NCI-H2029 (cell line): ENCODE measurements at regions not wholly inside any gene's neighbourhood (a gene's known extent, or its start where the extent isn't known, plus 50 kb on each side); places are given as distances from the start of the nearest gene placed in this dataset.
A peak's percentile ranks its signal among the peaks of the same experiment; 100 is the strongest.

Source experiments
- DNase-seq: peaks from one replicate; lab custom pipeline; 2025; lab: John Stamatoyannopoulos, UW

DNA sequence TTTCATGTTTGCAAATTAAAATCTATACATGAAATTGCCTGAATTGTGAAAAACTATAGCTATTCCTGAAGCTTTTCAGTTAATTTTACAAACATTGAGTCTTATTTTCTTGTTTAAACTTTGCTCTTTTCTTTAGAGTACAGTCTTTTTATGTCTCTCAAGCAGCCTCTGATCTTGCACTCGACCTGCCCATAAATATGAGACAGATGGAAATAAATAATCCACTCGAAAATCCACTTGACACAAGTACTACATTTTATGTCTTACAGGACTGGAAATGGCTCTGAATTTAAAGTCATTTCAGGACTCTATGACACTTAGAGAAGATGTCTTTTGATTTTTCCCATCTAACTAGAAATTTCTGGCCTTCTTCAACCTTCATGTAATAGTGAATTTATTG lies 283.8 kb downstream of the USP25 start:
- peak; percentile 9 for DNase-seq

DNA sequence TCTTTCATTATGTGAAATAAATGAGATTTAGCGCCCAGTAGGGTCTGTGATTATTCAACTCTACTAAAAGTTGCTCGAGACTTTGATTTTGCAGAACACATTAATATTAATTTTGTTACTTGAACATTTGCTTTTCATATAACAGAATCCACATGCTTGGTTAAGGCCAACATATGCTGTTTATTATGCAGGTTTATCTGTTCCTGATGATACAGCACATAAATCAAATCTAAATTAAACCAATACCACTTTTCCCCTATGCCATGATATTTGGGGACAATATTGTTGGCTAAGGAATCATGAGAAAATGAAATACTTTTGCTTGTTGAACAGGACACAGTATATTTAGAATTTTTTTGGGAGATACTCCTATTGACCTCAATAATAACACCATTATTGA lies 291.1 kb downstream of the USP25 start:
- no peak for DNase-seq

DNA sequence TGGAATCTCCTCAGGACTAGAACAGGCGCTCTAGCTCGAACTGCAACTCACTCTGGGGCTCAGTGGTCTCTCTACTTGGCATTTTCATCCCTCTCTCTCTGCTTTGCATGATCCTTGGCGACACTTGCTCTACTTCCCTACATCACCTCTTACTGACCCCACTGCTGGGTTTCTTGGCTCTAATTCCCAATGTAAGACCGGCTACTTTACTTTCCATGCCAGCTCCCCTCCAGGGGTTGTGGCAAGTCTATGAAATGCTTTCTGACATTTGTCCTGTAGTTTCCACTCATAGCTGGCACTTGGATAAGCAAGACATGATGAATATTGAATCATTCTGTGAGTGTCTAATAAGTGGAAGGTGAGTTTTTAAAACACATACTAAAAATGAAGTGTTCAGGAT lies 292.3 kb downstream of the USP25 start:
- no peak for DNase-seq

DNA sequence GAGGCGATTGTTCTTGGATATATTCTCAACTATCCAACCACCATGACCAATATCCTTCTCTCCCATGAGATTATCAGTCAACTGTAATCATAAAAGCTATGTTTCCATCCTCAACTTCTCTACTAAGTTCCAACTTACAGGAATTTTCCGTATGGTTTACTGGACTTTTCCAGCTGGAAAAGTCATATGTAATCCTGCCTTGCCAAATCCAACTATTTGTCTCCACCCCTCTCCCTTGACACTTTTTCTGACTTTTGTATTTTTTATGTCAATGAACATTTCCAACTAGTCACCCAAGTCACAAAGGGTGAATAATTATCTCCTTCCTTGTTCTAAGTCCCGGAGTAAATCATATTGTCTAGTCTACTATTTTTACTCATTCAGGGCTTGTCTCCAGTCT lies 293.1 kb downstream of the USP25 start:
- no peak for DNase-seq

DNA sequence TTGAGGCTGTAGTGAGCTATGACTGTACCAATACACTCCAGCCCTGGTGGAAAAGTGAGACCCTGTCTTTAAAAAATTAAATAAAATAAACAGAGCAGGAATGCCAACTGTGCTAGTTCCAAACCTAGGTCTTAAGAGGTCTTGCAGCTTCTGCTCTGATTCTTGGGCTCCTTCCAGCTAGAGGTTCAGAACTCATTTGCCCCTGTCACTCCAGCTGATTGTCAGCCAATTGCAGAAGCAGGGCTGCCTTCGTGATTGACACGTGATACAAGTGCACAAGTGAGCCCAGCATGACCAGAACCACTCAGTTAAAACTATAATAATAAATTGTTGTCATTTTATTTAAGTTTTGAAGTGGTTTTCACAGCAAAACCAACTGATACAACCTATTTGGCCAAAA lies 298.4 kb downstream of the USP25 start:
- DNase-seq, result no peak

DNA sequence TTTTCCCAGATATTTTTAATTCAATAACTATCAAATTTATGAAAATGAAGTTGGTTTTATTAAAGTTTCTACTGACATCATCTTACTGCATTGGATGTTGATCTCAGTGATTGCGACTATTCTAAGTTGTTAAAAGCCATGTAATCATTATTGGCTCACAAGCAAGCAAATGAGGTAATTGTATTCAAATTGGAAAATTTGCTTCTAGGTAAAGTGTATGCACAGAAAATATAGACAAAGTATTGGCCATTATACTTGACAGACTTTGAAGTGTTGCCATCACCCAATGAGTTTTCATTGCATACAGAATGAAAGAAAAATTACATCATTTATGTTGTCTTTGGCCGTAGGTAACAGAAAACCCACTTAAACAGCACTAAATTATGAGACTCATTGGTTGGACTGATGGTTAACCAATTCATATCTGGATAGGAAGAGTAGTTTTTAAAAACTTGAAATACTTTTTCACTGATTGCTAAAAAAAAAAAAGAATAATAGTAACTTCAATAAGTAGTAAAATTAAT lies 299.2 kb downstream of the USP25 start:
- no peak for DNase-seq

DNA sequence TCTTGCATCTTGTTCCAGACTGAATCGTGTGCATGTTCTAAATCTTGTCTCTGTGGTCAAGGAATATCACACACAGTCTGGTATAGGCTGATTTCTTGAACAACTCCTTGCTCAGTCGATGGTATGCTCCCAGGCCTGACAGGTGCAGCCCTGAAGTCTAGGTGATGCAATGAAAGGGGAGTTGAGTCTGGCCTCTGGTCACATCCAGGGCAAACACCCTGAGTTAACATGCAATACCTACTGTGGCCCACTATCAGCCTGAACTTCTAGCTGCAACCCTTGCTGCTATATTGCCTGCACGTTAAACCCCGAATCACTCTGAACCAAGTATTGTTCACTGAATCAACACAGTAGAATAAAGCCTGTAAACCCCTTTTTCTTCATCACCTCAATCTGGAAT lies 303.4 kb downstream of the USP25 start:
- no peak for DNase-seq

DNA sequence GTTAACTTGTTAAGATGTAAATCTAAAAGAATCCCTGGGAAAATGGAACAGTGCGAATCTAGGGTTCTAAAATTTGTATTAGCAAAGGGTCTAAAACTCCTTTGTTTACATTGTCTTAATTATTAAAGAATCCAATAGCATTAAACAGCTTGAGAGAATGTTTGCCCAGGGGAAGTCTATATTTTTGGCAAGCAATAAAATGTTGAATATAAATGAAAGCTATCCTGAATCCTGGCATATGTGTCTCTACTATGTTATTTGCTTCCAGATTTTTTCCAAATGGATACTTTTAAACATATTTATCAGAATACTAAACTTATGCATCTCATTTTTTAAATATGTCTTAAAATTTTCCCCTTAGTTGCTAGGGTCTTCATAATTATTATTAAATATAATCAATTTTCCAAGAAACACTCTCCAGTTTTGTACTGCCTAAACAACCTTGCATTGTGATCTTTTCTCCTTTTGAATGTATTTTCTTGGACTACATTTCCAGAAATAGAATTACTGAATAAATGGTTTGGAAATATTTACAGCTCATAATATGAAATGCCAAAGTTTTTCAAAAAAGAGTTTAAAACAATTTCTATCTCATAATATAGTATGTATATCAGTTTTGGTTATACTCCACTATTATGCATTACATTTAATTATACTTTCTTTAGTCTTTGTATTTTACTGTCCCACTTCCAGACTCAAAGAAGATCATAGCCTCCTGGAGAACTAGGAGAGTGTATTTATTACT lies 304.8 kb downstream of the USP25 start:
- no peak for DNase-seq

DNA sequence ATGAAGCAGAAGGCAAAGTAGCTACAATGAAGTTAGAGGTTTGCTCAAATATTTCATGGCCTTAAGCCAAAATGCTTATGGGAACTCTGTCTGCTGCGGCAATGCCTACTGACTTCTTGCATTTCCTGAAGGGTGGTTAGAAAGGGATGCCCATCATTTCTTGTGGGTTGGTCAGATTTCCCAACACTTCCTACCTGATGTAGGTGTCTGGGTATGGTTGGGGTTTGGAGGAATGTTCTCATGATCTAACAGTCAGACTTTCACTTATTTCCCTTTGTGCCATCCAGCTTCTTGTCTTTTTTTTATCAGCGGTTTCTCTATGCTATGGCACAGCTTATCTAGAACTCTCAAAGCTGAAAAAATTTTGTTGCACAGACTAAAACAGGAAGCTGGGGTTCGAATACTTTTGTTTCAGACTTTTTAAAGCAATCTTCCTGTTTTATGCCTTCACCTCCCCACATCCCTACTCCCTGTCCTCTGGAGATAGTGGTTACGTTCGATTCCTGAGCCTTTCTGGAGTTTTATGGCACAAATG lies 307.7 kb downstream of the USP25 start:
- DNase-seq, result no peak

DNA sequence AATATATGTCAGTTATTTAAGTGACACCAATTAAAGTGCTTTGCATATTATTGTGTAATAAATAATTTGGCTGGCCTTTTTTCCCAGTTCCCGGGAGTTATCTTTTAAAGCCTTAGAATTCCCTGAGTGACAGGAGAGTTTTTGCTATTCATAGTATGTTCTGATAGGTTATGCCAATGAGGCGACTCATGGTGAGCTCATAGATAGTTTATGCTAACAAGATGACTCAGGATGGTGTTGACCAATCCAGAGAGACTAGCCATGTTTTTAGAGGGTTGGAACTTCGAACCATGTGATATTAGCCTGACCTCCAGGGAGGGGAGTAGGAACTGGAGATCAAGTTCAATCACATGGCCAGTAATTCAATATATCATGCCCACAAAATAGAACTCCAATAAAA lies 310.8 kb downstream of the USP25 start:
- no peak for DNase-seq

DNA sequence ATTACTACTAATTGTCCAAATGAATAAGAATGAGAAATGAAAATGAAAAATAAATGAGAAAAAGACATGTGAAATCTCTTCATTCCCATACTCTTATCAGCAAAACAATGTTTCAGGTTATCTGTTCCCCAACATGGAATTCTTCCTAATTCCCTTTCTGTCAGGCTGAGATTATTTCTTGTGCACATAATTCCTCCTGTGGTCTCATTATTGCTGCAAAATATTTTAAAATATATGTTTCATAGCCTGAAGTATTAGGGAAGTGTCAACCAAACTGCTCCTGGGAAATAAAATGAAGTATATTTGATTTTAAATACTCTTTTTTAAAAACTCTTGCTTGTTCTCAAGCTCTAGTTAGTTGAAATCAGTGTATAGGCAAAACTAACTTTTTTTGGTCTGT lies 314.9 kb downstream of the USP25 start:
- DNase-seq, result no peak

DNA sequence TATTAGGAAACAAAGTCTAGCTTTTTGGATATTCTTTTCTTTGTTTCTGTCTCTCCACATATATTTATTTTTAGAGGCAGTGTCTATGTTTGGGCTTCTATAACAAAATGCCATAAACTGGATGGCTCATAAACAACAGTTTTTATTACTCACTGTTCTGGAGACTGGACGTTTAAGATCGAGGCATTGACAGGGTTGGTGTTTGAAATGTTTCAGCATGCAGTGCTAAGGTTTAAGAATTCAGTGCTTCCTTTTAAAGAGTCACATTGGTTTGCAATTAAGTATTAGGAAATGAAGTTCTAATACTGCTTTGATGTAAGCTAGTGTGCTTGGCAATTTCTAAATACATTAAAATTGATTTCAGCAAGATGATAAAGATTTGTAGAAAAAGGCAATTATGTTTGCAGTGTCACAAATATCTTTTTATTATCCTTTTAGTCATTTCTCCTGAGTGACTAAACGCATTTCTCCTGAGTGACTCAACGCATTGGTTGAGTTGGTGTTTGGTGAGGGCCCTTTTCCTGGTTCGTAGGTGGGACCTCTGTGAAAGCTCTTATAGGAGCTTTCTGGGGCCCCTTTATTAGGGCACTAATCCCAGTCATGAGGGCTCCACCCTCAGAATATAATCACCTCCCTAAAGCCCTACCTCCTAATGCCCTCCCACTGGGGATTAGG lies 317.0 kb downstream of the USP25 start:
- no peak for DNase-seq

DNA sequence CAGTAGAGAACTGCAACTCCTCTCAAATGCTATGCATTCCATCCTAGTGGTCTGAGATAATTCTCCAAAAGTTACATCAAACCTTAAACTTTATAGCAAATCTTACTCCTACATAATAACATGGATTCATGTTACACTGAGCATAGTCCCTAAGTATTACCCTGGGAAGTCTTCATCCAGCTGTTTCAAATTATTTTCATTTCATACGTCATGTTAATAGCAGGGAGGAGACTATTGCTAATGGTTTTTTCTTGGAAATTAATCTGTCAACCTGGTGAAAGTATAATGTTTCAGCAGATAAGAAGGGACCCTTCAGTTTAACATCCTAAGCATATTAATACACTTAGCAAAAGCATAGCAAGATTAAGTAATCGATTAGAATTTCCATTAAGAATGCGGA lies 318.1 kb downstream of the USP25 start:
- DNase-seq, result no peak

DNA sequence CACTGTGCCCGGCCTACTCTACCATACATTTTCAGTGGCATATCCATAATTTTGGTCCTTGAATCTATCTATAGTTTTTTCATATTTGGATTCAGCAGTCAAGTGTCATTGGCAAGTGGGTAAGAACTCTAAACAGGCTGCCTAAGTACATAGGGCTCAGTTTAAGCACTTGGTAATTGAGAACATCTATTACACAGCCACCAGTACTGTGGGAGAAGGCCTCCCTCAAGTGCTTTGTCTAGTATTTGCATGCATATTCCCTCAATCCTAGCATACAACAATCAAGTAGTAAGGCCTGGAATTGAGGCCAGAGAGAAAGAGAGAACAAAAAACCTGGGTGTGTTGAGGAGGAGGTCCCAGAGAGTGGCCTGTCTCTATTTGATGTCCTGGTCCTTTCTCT lies 325.2 kb downstream of the USP25 start:
- peak; percentile 12 for DNase-seq

DNA sequence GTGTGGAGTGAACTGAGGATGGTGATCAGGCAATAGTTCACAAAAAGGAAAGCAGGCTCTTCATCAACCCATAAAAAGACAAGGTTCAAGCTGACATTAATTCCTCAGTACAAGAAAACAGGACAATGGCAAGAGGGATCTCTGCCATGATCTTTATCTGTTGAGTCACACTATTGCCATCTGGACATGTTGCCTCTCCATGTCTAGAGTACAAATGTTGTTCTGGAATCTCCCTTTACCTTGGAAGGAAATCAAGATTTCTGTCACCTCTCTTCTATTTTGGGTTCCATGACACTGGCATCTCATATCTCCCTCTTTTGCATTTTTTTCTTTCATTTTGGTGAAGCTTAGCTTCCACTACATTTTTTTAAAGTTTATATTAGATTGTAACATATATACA lies 329.1 kb downstream of the USP25 start:
- no peak for DNase-seq

DNA sequence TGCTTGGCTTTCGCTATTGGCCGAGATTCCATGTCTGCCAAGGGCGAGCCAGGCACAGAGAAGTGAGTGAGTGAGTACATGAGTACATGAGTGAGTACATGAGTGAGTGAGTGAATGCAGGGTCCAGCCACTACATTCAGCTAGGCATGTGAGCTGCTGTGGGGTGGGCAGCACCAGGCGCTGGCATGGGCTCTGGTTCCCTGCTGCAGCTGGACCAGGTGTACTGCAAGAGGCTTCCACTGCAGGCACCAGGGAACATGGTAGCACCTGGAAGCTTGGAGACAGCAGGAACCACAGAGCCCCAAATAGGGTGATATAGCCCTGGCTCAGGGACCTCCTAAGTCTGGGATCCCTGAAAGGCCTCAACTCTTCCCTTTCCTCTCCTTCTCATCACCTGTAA lies 330.2 kb downstream of the USP25 start:
- DNase-seq, result no peak

DNA sequence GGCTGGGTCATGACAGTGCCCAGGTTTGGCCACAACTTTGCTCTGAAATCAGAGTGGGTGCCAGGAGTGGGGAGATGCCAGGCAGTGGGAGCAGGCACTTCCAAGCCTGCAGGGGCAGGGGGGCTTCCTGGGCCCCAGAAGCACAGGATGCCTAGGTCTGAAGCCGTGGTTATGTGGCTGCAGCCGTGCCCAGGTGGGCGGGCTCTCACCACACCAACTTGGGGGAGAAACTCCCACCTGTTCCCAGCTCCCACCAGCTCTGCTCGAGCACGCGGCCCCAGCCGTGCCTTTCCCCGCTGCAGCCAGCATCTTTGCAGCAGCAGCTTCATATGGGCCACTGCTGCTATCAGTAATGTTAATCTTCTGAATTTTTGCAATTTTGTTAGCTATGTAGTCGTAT lies 331.4 kb downstream of the USP25 start:
- DNase-seq, result no peak

DNA sequence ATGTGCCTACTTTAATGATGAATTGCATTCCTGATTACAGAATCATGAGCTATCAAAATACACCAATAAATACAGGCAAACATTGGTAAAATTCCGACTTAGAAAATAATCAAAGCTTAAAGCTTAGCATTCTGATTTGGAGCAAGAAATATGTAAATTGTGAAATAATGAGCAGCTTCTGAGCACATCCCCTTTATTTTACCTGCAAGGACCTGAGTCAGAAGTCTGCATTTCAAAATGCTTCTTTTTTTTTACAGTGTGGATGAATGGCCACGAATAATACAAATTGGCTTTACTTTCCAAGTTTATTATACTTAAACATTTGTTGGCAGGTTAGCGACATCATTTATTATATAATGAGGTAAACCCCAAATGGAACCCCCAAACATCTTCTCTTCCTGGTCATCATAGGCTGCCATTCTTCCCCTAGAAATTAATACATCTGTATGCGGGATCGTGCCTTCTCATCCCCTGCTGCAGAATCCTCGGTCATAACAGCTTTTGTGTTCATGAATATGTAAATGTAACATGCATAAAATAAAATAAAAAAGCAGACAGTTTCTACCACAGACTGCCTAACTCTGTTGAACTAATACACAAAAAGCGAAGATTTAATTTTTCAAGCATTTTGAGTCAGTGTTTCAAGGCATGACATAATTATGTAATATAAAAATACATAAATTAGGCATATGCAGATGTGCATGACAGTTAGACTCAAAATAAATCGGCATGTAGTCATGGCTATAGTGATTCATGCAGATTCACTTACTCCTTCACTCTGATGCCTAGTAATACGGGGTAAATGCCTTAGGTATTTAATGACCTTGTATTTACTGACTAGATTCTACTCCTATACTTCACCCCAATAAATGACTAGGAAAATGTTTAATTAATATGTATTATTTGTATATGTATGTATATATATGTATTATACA lies 339.7 kb downstream of the USP25 start:
- no peak for DNase-seq

DNA sequence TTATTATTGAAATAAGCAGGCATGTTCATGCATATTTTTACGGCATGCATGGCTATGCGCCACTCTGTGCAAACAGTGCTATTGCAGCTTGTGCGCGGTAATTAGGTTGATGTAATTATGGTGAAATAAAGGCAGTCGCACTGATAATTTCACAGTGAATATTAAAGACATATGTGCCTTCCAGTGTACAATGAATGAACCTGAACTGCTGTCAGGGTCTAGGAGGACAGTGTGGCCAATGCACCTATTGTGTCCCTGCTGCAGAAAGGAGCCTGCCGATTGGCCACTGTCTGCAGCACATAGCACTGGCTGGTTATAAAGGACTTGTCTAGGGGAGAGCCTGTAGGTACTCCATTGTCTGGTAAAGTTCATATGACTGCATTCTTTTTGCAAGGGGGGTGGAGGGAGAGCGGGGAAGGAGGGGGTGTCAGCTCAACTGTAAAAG lies 340.4 kb downstream of the USP25 start:
- DNase-seq, result no peak

DNA sequence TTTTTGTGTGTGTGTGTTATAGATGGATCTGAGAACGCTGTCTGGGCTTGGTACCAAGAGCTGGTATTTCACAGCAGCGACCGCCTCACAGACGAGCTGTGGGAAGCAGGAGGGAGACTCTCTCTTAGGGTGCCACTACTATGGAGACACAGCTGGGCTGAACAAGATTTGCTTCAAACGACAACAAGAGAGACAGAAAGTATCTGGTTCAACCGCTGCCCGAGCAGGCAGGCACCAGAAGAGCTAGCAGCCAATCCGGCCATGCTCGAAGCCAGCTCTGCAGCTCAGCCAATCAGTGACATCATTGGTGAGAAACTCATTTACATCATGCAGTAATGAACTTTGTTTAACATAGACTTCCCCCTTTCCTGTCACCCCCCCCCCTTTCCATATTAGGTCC lies 341.3 kb downstream of the USP25 start:
- peak; percentile 11 for DNase-seq

DNA sequence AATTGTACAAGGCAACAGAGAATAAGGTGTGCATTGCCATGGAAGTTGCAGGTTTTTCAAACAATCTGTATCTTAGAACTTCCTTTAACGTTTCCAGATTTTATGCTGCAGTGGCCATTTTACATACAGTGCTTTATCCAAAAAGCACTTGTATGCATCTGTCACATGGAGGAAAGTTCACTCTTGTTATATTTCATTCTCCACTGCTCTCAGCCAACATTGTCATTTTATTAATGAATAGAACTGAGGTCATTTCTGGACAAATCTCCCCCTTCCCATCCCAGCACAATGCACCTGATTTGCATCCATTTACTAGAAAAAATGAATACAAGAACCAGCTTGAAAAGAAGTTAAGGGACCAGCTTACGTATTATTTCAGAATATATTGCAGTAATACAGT lies 342.0 kb downstream of the USP25 start:
- DNase-seq, result no peak

DNA sequence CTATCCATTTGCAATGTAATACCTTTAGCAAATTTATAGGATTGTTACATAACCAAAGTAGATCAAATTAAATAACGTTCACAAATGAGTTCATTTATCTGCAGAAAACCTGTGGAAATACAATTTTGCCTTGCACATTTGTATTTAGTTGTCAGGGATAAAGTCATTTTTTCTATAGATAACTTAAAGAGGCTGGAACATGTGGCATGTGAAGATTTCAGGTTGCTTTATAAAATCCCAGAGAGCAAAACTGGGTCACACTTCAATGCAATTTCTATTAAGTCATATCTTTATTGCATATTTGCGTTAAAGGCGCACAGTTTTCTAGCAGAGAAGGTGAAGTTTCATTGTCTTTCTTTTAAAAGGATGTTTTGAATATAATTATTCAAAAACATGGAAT lies 342.4 kb downstream of the USP25 start:
- no peak for DNase-seq
